ENCODE measurements at regions not wholly inside any gene's neighbourhood (a gene's known extent, or its start where the extent isn't known, plus 50 kb on each side); places are given as distances from the start of the nearest gene placed in this dataset.

GRCh38 chr3:102570511-102570910 lies 135.7 kb downstream of the ZPLD1 start:
- TF ChIP-seq CTCF (IDR thresholded peaks at IDR 0.05): no peak
- no peak for DNase-seq (ENCODE audit: low spot score)
- peaks cover 16% of the 10 kb centered on the region for H3K27me3 Mint-ChIP-seq (ENCODE audit: low read depth)
- H3K9me3 Mint-ChIP-seq (ENCODE audit: low read depth): no peaks in the 10 kb centered on the region
- H3K4me3 Mint-ChIP-seq (ENCODE audit: unreplicated experiment): no peak overlapping the region
- H3K36me3 Mint-ChIP-seq (ENCODE audit: low read depth): no peaks in the 10 kb centered on the region
- no peak overlapping the region for H3K27ac Mint-ChIP-seq (ENCODE audit: unreplicated experiment)
- no peaks in the 10 kb centered on the region for H3K4me1 Mint-ChIP-seq (ENCODE audit: low read depth)

- Mint-ChIP-seq H3K9me3 (ENCODE audit: low read depth) (no peaks in the 10 kb centered on the region), H3K27ac (ENCODE audit: unreplicated experiment) (no peak overlapping the region), H3K27me3 (ENCODE audit: low read depth) (peaks cover 16% of the 10 kb centered on the region), H3K36me3 (ENCODE audit: low read depth) (no peaks in the 10 kb centered on the region), H3K4me1 (ENCODE audit: low read depth) (no peaks in the 10 kb centered on the region), H3K4me3 (ENCODE audit: unreplicated experiment) (no peak overlapping the region)
- TF ChIP-seq CTCF (IDR thresholded peaks at IDR 0.05): no peak
- DNase-seq (ENCODE audit: low spot score): no peak
Measured at GRCh38 chr3:102571006-102571405, 136.2 kb downstream of the ZPLD1 start.

GRCh38 chr3:102571720-102572384 lies 137.0 kb downstream of the ZPLD1 start:
- H3K36me3 Mint-ChIP-seq (ENCODE audit: low read depth): no peaks in the 10 kb centered on the region
- no peaks in the 10 kb centered on the region for H3K9me3 Mint-ChIP-seq (ENCODE audit: low read depth)
- DNase-seq (ENCODE audit: low spot score): no peak
- H3K27ac Mint-ChIP-seq (ENCODE audit: unreplicated experiment): no peak overlapping the region
- no peak overlapping the region for H3K4me3 Mint-ChIP-seq (ENCODE audit: unreplicated experiment)
- no peaks in the 10 kb centered on the region for H3K4me1 Mint-ChIP-seq (ENCODE audit: low read depth)
- no peak for TF ChIP-seq CTCF (IDR thresholded peaks at IDR 0.05)
- peaks cover 16% of the 10 kb centered on the region for H3K27me3 Mint-ChIP-seq (ENCODE audit: low read depth)

GRCh38 chr3:102573483-102574028 lies 138.7 kb downstream of the ZPLD1 start:
- peaks cover 16% of the 10 kb centered on the region for H3K27me3 Mint-ChIP-seq (ENCODE audit: low read depth)
- no peak for DNase-seq (ENCODE audit: low spot score)
- H3K4me3 Mint-ChIP-seq (ENCODE audit: unreplicated experiment): no peak overlapping the region
- no peak for TF ChIP-seq CTCF (IDR thresholded peaks at IDR 0.05)
- H3K36me3 Mint-ChIP-seq (ENCODE audit: low read depth): no peaks in the 10 kb centered on the region
- no peak overlapping the region for H3K27ac Mint-ChIP-seq (ENCODE audit: unreplicated experiment)
- H3K4me1 Mint-ChIP-seq (ENCODE audit: low read depth): no peaks in the 10 kb centered on the region
- H3K9me3 Mint-ChIP-seq (ENCODE audit: low read depth): no peaks in the 10 kb centered on the region

GRCh38 chr3:102574355-102574754 lies 139.5 kb downstream of the ZPLD1 start:
- Mint-ChIP-seq H3K36me3 (ENCODE audit: low read depth) (no peaks in the 10 kb centered on the region), H3K27me3 (ENCODE audit: low read depth) (peaks cover 16% of the 10 kb centered on the region), H3K27ac (ENCODE audit: unreplicated experiment) (no peak overlapping the region), H3K4me3 (ENCODE audit: unreplicated experiment) (no peak overlapping the region), H3K4me1 (ENCODE audit: low read depth) (no peaks in the 10 kb centered on the region), H3K9me3 (ENCODE audit: low read depth) (no peaks in the 10 kb centered on the region)
- DNase-seq (ENCODE audit: low spot score): no peak
- TF ChIP-seq CTCF (IDR thresholded peaks at IDR 0.05): no peak
